RPMI7951 (cell line): ENCODE measurements at regions not wholly inside any gene's neighbourhood (a gene's known extent, or its start where the extent isn't known, plus 50 kb on each side); places are given as distances from the start of the nearest gene placed in this dataset.
"Not testable (repeated sequence)": the region's sequence is repeated elsewhere in the genome, so short reads cannot be mapped to it uniquely, and the experiment has no call there.

Experiments used
- DNase-seq: peaks from one replicate; pipeline ENCODE4 v3.0.0-alpha.2; 2012; ENCODE audit warnings: low read depth

- DNase-seq, result not testable (repeated sequence)
Observed at GRCh38 chr5:117304512-117305107, 730.0 kb upstream of the SEMA6A start.

GRCh38 chr5:117302949-117303348 is 728.3 kb upstream of the SEMA6A start:
- DNase-seq, result no peak

GRCh38 chr5:117302473-117302872 is 727.9 kb upstream of the SEMA6A start:
- no peak for DNase-seq

- DNase-seq, result no peak
Observed at GRCh38 chr5:117299936-117300328, 725.3 kb upstream of the SEMA6A start.

GRCh38 chr5:117299224-117299935 is 724.8 kb upstream of the SEMA6A start:
- DNase-seq, result no peak

- no peak for DNase-seq
Observed at GRCh38 chr5:117296872-117297271, 722.2 kb upstream of the SEMA6A start.

- no peak for DNase-seq
Observed at GRCh38 chr5:117295941-117296340, 721.3 kb upstream of the SEMA6A start.

- no peak for DNase-seq
Observed at GRCh38 chr5:117286813-117287212, 712.2 kb upstream of the SEMA6A start.

- no peak for DNase-seq
Observed at GRCh38 chr5:117271656-117272055, 697.0 kb upstream of the SEMA6A start.

GRCh38 chr5:117266280-117266679 is 691.7 kb upstream of the SEMA6A start:
- DNase-seq, result no peak

GRCh38 chr5:117263231-117263630 is 688.6 kb upstream of the SEMA6A start:
- no peak for DNase-seq

GRCh38 chr5:117262572-117263131 is 688.0 kb upstream of the SEMA6A start:
- no peak for DNase-seq

GRCh38 chr5:117261948-117262571 is 687.4 kb upstream of the SEMA6A start:
- DNase-seq, result no peak

- no peak for DNase-seq
Observed at GRCh38 chr5:117255211-117256027, 680.8 kb upstream of the SEMA6A start.

GRCh38 chr5:117252566-117252965 is 677.9 kb upstream of the SEMA6A start:
- no peak for DNase-seq

- DNase-seq, result peak; percentile 1
Observed at GRCh38 chr5:117249086-117249815, 674.6 kb upstream of the SEMA6A start.

- no peak for DNase-seq
Observed at GRCh38 chr5:117246424-117246823, 671.8 kb upstream of the SEMA6A start.

GRCh38 chr5:117245130-117245529 is 670.5 kb upstream of the SEMA6A start:
- no peak for DNase-seq

- no peak for DNase-seq
Observed at GRCh38 chr5:117242028-117242427, 667.4 kb upstream of the SEMA6A start.

GRCh38 chr5:117236941-117237340 is 662.3 kb upstream of the SEMA6A start:
- DNase-seq, result no peak

- no peak for DNase-seq
Observed at GRCh38 chr5:117235786-117236185, 661.2 kb upstream of the SEMA6A start.
